HL-60/S4 treated with phorbol 12-myristate 13-acetate at 8.2 ng/mL for 4 days and 3 days (cell line): ENCODE measurements at regions not wholly inside any gene's neighbourhood (a gene's known extent, or its start where the extent isn't known, plus 50 kb on each side); places are given as distances from the start of the nearest gene placed in this dataset.

Source experiments
- in situ Hi-C: fragments of 300-500 bp; cut with MboI; formaldehyde crosslinking; loops from 2 replicates; pipeline ENCODE4 v1.15.0; 2022; ENCODE audit warnings: low sequenced_read_pairs

DNA sequence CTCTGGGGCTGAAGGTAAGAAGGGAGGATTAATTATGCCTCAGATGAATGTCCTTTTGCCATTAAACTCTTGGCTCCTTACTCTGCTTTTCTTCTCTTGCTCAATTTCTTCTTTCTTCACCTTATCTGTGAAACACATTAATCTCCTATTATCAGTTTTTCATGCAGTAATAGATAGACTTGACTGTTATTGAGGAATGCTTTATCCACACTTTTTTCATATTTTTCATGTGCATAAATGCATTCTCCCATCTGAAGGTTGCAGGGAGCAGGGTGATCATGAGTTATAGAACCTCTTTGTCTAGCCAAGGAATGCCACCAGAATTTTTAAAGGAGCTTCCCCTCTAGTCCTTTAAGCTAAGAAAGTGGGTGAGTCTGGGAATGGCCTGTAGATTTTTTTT is 66.4 kb upstream of the CD180 start:
- in situ Hi-C loops: no loop called here

DNA sequence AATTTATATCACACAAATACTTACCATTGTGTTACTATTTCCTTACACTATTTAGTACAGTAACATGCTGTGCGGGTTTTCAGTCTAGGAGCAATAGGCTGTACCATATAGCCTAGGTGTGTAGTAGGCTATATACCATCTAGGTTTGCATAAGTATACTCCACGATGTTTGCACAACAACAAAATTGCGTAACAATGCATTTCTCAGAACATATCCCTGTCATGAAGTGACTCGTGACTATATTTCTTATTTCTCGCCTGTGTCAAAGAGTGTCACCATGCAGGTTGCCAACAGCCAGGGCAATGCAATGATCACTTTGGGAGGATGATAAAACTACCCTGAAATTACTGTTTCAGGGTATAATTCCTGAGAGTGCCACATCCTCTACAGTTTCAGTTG is 65.6 kb upstream of the CD180 start:
- in situ Hi-C loops: no loop called here

DNA sequence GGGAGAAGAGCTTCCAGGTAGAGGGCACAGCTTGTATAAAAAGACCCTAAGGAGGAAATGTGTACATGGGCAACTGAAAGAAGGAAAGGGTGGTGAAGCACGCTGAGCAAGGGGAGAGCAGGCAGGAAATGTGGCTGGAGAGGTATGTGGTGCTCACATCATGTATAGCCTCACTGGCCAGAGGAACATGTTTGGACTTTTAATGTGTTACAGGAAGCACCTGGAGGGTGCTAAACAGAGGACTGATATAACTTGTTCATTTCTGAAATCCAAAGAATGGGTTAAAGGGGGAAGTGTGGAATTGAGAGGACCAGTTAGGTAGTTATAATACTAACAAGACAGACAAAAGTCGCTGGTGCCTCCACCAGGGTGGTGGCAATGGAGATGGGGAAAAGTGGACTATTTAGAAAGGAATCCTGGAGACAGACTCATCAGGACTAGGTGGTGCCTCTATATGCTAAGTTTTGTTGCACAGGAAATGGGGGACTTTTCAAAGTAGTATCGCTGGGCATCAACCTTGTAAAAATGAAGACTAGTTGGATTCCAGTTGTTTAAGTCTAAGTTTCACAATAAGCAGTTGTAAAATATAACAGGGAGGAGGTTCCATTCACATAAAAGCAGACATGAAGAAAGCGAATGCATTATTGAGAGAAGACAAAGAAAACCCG is 63.1 kb upstream of the CD180 start:
- in situ Hi-C loops: no loop called here

DNA sequence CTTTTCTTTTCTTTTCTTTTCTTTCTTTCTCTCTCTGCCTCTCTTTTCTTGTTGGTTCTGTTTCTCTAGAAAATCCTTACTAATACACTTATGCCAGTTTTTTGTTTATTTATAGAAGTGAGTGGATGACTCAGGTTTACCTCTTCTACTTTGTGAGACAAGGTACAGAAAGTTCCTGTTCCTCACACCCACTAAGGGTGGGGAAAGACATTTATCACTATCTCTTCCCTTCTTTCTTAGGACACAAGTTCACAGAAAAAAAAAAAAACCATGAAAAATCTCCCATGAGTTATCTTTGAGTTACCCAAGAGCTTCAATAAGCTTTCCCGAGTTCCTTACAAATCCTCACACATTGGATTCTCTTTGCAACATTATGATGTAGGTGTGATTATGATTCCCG is 60.9 kb upstream of the CD180 start:
- in situ Hi-C loops: no loop called here

DNA sequence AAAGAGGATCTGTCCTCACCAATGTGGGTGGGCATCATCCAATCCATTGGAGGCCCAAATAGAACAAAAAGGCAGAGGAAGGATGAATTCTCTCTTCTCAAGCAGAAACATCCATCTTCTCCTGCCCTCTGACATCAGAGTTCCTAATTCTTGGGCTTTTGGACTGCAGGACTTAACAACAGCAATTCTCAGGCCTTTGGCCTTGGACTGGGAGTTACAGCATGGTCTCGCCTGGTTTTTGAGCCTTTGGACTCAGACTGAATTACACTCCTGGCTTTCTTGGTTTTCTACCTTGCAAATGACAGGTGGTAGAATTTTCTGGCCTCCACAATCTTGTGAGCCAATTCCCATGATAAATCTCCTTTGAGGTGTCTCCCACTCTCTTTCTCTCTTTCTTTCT is 60.5 kb upstream of the CD180 start:
- in situ Hi-C loops: no loop called here

DNA sequence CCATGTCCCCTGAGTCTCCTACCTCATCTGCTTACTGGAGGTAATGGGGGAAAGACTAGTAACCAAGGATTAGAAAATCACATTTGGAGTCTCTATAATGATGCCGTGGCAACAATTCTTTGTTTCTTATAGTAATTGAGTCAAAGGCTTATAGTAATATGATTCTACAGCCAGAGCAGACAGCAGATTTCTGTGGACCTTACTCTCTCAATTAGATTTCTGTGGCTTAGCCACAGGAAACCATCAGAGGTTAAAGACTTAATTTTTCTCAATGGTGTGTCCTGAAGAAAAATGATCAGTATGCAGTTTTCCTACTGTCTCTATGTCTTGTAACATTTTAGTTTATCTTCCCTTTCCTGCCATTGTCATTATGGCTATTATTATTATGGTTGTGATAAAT is 59.3 kb upstream of the CD180 start:
- in situ Hi-C loops: no loop called here

DNA sequence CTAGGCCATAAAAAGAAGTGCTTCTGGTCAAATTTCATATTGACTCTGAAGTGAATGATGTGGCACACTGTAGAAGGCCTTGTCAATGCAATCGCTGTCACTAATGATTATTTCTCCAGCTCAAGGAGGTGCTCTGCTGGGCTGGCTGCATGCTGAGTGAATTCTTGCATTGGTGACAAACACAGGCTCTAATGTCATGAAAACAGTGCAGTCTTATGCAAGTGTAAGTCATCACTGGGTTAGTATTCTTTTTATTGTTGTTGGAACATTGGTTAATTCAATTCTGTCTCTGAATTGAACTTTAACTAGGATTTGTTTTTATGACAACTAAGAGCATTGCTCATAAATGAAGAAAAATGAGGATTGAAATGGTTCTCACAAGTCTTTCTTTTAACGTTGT is 57.3 kb upstream of the CD180 start:
- in situ Hi-C loops: no loop called here

DNA sequence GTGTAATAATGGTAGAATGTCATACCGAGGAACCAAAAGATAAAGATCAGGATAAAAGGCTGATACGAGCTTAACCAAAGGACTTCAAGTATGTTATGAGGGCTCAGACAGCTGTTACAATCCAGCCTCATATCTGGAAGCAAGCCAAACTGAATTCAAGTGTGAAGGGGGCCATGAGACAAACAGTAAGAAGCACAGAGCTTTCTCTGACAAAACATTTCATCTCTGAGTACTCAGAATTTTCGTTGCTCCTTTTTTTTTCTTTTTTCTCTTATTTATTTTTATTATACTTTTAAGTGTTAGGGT is 52.9 kb upstream of the CD180 start:
- in situ Hi-C loops: loop anchor here (25.0 kb wide), 1 partner anchor 1013 kb away; no protein-coding TSS in a partner anchor

DNA sequence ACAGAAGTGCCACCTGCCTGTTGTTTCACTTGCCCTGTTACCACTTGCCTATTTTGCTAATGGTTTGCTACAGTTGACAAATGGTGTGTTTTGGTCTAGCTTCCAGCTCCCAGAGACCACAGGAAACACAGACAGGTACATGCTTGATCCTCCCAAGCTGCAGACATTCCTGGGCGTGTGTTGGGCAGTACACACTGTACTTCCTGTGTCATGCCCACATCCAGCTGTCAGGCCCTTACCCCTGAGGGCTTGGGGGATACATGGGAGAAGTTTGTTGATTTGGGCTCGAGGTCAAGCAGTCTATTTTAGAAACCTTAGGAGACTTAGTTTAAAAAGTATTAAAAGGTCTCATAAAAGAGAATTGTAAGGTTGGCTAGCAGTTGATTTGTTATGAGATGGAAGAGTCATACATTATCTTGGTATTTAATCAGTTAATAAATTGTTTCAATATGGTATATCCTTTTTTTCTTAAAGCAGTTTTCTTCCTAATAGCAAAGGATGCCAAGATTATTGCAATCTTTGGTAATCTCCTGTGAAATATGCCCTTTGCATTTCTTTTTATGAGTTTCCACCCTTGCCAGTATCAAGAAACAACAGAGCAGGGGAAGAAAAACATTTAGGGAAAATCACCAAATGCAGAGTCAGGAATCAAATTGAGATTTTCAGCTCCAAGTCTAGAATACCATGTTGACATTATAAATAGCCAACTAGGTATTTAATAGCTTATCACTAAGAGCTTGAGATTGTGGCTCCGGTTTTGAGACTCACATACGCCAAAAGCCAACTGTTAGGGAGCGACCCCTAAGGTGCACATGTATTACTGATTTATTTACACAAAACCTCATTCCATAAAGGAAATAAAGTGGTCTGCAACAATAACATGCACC is 52.3 kb upstream of the CD180 start:
- in situ Hi-C loops: loop anchor here (25.0 kb wide), 1 partner anchor 1013 kb away; no protein-coding TSS in a partner anchor

DNA sequence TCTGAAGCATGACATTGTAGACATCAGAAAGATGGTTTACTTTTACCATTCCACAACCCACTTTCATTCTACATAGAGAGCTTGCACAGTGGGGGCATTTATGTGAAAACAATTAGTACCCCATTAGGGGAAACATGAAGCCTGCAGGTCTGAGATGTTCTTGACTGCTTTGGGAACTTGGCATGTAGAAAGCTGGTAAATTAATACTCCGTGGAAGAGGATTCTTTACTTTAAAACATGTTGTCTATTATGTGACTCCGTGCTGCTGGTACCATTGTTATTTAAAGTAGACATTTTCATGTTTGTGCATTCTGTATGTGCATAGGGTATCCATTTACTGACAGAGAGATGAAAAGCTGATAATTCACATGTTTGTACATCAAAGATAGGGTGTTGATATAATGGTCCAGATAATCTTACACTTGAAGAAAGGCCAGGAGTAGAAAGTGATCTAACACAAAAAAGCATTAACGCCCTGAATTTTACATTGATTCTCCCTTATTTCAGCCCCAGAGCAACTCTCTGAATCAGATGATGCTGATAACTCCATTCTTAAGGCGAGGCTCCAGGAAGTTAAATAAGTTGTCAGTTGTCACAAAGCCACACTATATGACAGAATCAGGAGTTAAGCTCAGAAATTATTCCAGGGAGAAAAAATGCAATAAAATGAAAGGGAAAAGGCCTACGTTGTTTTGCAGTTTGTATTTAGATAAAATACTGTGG is 50.1 kb upstream of the CD180 start:
- in situ Hi-C loops: loop anchor here (25.0 kb wide), 1 partner anchor 1016 kb away; no protein-coding TSS in a partner anchor
